Smooth muscle cell (in vitro differentiated cells): ENCODE measurements at regions not wholly inside any gene's neighbourhood (a gene's known extent, or its start where the extent isn't known, plus 50 kb on each side); places are given as distances from the start of the nearest gene placed in this dataset.
A peak's percentile ranks its signal among the peaks of the same experiment; 100 is the strongest.

Experiments
- DNase-seq: peaks from one replicate; lab custom pipeline; 2025; ENCODE audit not compliant: unreplicated experiment; lab: John Stamatoyannopoulos, UW
- H2AFZ ChIP-seq: fragments of 200-600 bp; sonication (generic); 2 replicates; pipeline ENCODE4 v1.6.0; 2016; ENCODE audit warnings: antibody characterized with exemption, low read depth, mild to moderate bottlenecking
- H3F3A ChIP-seq: fragments of 200-600 bp; sonication (generic); 2 replicates; pipeline ENCODE4 v1.6.0; 2017; ENCODE audit warnings: antibody characterized with exemption, low read depth
- H3K27ac ChIP-seq: fragments of 200-600 bp; sonication (generic); 2 replicates; pipeline ENCODE4 v1.5.1; 2016; ENCODE audit warnings: low read depth, mild to moderate bottlenecking
- H3K27me3 ChIP-seq: fragments of 200-600 bp; sonication (generic); 2 replicates; pipeline ENCODE4 v1.6.1; 2016; ENCODE audit warnings: low read depth, mild to moderate bottlenecking
- H3K36me3 ChIP-seq: fragments of 200-600 bp; sonication (generic); 2 replicates; pipeline ENCODE4 v1.5.1; 2016; ENCODE audit warnings: low read depth
- H3K4me1 ChIP-seq: fragments of 200-600 bp; sonication (generic); 2 replicates; pipeline ENCODE4 v1.5.1; 2016; ENCODE audit warnings: low read depth
- H3K4me2 ChIP-seq: fragments of 200-600 bp; sonication (generic); 2 replicates; pipeline ENCODE4 v1.6.0; 2016; ENCODE audit warnings: mild to moderate bottlenecking
- H3K4me3 ChIP-seq: fragments of 200-600 bp; sonication (generic); 2 replicates; pipeline ENCODE4 v1.5.1; 2016; ENCODE audit warnings: mild to moderate bottlenecking
- H3K79me2 ChIP-seq: fragments of 200-600 bp; sonication (generic); 2 replicates; pipeline ENCODE4 v1.6.0; 2016; ENCODE audit warnings: low read depth, mild to moderate bottlenecking
- H3K9ac ChIP-seq: fragments of 200-600 bp; sonication (generic); 2 replicates; pipeline ENCODE4 v1.6.0; 2016; ENCODE audit warnings: low read depth
- H3K9me3 ChIP-seq: fragments of 200-600 bp; sonication (generic); replicated peaks from 2 replicates; pipeline ENCODE4 v1.5.1; 2016; ENCODE audit warnings: low read depth
- H4K20me1 ChIP-seq: fragments of 200-600 bp; sonication (generic); 2 replicates; pipeline ENCODE4 v1.6.0; 2016; ENCODE audit warnings: low read depth
- CTCF ChIP-seq: fragments of 200-600 bp; sonication (generic); IDR thresholded peaks from 2 replicates; pipeline ENCODE4 v1.5.1; 2017; ENCODE audit warnings: borderline replicate concordance, mild to moderate bottlenecking, antibody characterized with exemption; ENCODE audit not compliant: insufficient read depth, poor library complexity, severe bottlenecking
- WGBS: methylation state at CpG from one replicate; pipeline ENCODE4 v1.1.7; 2016; ENCODE audit warnings: low lambda C conversion rate; 5-methylcytosine and 5-hydroxymethylcytosine counted together

- no peak for TF ChIP-seq CTCF
- DNase-seq: no peak
- H3K9ac ChIP-seq: no peak overlapping the region
These were observed 846.7 kb downstream of the NXPH1 start for GRCh38 chr7:9280088-9280487.

GRCh38 chr7:9283246-9283645 lies 849.8 kb downstream of the NXPH1 start:
- no peaks in the 10 kb centered on the region for H3K9me3 ChIP-seq
- peak overlapping the region; percentile 11 for H2AFZ ChIP-seq
- H3K9ac ChIP-seq: no peak overlapping the region
- H3F3A ChIP-seq: no peaks in the 10 kb centered on the region
- H3K79me2 ChIP-seq: no peaks in the 10 kb centered on the region
- H3K27ac ChIP-seq: no peak overlapping the region
- H3K27me3 ChIP-seq: no peaks in the 10 kb centered on the region
- no peak overlapping the region for H3K4me2 ChIP-seq
- WGBS: 83% methylated on average over 2 of the region's 2 CpGs
- TF ChIP-seq CTCF: no peak
- no peak for DNase-seq
- no peaks in the 10 kb centered on the region for H3K4me1 ChIP-seq
- no peak overlapping the region for H3K4me3 ChIP-seq
- no peaks in the 10 kb centered on the region for H4K20me1 ChIP-seq
- no peaks in the 10 kb centered on the region for H3K36me3 ChIP-seq

More at GRCh38 chr7:9280088-9280487, 846.7 kb downstream of the NXPH1 start:
- no peaks in the 10 kb centered on the region for H3K79me2 ChIP-seq
- no peaks in the 10 kb centered on the region for H3K9me3 ChIP-seq
- no peaks in the 10 kb centered on the region for H3K27me3 ChIP-seq
- no peaks in the 10 kb centered on the region for H4K20me1 ChIP-seq
- H3K36me3 ChIP-seq: no peaks in the 10 kb centered on the region
- H2AFZ ChIP-seq: no peak overlapping the region
- H3K4me1 ChIP-seq: no peaks in the 10 kb centered on the region
- no peak overlapping the region for H3K4me3 ChIP-seq
- H3K4me2 ChIP-seq: no peak overlapping the region
- no peaks in the 10 kb centered on the region for H3F3A ChIP-seq
- H3K27ac ChIP-seq: no peak overlapping the region

- H3K9ac ChIP-seq: no peak overlapping the region
- no peaks in the 10 kb centered on the region for H4K20me1 ChIP-seq
- no peaks in the 10 kb centered on the region for H3F3A ChIP-seq
- H3K79me2 ChIP-seq: no peaks in the 10 kb centered on the region
- no peak overlapping the region for H3K4me2 ChIP-seq
- no peaks in the 10 kb centered on the region for H3K27me3 ChIP-seq
- no peak overlapping the region for H3K27ac ChIP-seq
- no peak overlapping the region for H3K4me3 ChIP-seq
- no peaks in the 10 kb centered on the region for H3K4me1 ChIP-seq
- no peak overlapping the region for H2AFZ ChIP-seq
- no peaks in the 10 kb centered on the region for H3K36me3 ChIP-seq
- no peak for TF ChIP-seq CTCF
- 80% methylated on average over 4 of the region's 4 CpGs for WGBS
- H3K9me3 ChIP-seq: no peaks in the 10 kb centered on the region
- no peak for DNase-seq
These were observed 869.0 kb downstream of the NXPH1 start for GRCh38 chr7:9302436-9302835.

- Histone ChIP-seq H3K27ac (no peak overlapping the region), H3K4me1 (no peaks in the 10 kb centered on the region), H3K27me3 (no peaks in the 10 kb centered on the region), H3K4me3 (no peak overlapping the region), H3K36me3 (no peaks in the 10 kb centered on the region), H3K4me2 (no peak overlapping the region), H4K20me1 (no peaks in the 10 kb centered on the region), H3K79me2 (no peaks in the 10 kb centered on the region), H2AFZ (no peak overlapping the region), H3F3A (no peaks in the 10 kb centered on the region), H3K9me3 (no peaks in the 10 kb centered on the region), H3K9ac (no peak overlapping the region)
- no peak for TF ChIP-seq CTCF
- no peak for DNase-seq
- 94% methylated on average over 1 of the region's 1 CpG for WGBS
These were observed 873.7 kb downstream of the NXPH1 start for GRCh38 chr7:9307131-9307530.
